WTC11 (cell line): ENCODE measurements at regions not wholly inside any gene's neighbourhood (a gene's known extent, or its start where the extent isn't known, plus 50 kb on each side); places are given as distances from the start of the nearest gene placed in this dataset.

Experiments used
- ATAC-seq: fragments of 200-7000 bp; cut with Tn5 transposase; 2 replicates; pipeline ENCODE4 v1.10.0; 2021; ENCODE audit warnings: mild to moderate bottlenecking, moderate library complexity
- CTCF ChIA-PET: fragments of 300-600 bp; sonication (Branson Sonifier 250); formaldehyde crosslinking; loops from one replicate; lab custom pipeline; 2021; ENCODE audit warnings: antibody characterized with exemption; lab: Charles Lee
- POLR2A ChIA-PET: fragments of 350-600 bp; sonication (Branson Sonifier 250); formaldehyde crosslinking; loops from one replicate; lab custom pipeline; 2021; ENCODE audit warnings: antibody characterized with exemption; lab: Charles Lee
- DNase-seq: peaks from one replicate; pipeline ENCODE4 v3.0.0; 2021; ENCODE audit warnings: low spot score
- H3K27ac Mint-ChIP-seq: 2 replicates; pipeline ENCODE4 v1.8.0; 2021; ENCODE audit warnings: mixed read lengths
- H3K27me3 Mint-ChIP-seq: 2 replicates; pipeline ENCODE4 v1.8.0; 2021; ENCODE audit warnings: low read depth, mild to moderate bottlenecking, moderate library complexity, mixed read lengths
- H3K36me3 Mint-ChIP-seq: 2 replicates; pipeline ENCODE4 v1.8.0; 2021; ENCODE audit warnings: mixed read lengths
- H3K4me1 Mint-ChIP-seq: 2 replicates; pipeline ENCODE4 v1.8.0; 2022; ENCODE audit warnings: mixed read lengths
- H3K4me3 Mint-ChIP-seq: 2 replicates; pipeline ENCODE4 v1.8.0; 2021; ENCODE audit warnings: mild to moderate bottlenecking, moderate library complexity, mixed read lengths
- H3K9me3 Mint-ChIP-seq: 2 replicates; pipeline ENCODE4 v1.8.0; 2021; ENCODE audit warnings: mixed read lengths
- AR ChIP-seq: fragments of 250-450 bp; sonication (Bioruptor Pico); IDR thresholded peaks from 2 replicates; pipeline ENCODE4 v1.9.0; 2021; ENCODE audit warnings: mild to moderate bottlenecking
- ARID4B ChIP-seq: sonication (generic); formaldehyde crosslinking; IDR thresholded peaks from 2 replicates; pipeline ENCODE4 v1.8.0; 2023; ENCODE audit warnings: missing genetic modification reagents, mild to moderate bottlenecking, borderline replicate concordance
- ATF6 ChIP-seq: sonication (generic); formaldehyde crosslinking; IDR thresholded peaks from 2 replicates; pipeline ENCODE4 v1.8.1; 2023; ENCODE audit warnings: mild to moderate bottlenecking, missing genetic modification reagents
- IRF1 ChIP-seq: sonication (generic); formaldehyde crosslinking; IDR thresholded peaks from 2 replicates; pipeline ENCODE4 v1.8.0; 2023; ENCODE audit warnings: missing genetic modification reagents
- IRF2 ChIP-seq: sonication (generic); formaldehyde crosslinking; IDR thresholded peaks from 2 replicates; pipeline ENCODE4 v1.8.0; 2022; ENCODE audit warnings: low read depth, missing genetic modification reagents, borderline replicate concordance
- NR3C1 ChIP-seq: sonication (generic); formaldehyde crosslinking; conservative IDR thresholded peaks from 2 replicates; pipeline ENCODE4 v1.8.1; 2023; ENCODE audit warnings: low read depth, mild to moderate bottlenecking, missing genetic modification reagents
- PREB ChIP-seq: sonication (generic); formaldehyde crosslinking; IDR thresholded peaks from 2 replicates; pipeline ENCODE4 v1.8.1; 2022; ENCODE audit warnings: mild to moderate bottlenecking, missing genetic modification reagents, moderate library complexity, borderline replicate concordance
- SOX15 ChIP-seq: fragments of 250-450 bp; sonication (Bioruptor Pico); IDR thresholded peaks from 2 replicates; pipeline ENCODE4 v1.9.0; 2021; ENCODE audit warnings: mild to moderate bottlenecking
- ZBTB43 ChIP-seq: sonication (generic); formaldehyde crosslinking; IDR thresholded peaks from 2 replicates; pipeline ENCODE4 v1.8.1; 2023; ENCODE audit warnings: mild to moderate bottlenecking, missing genetic modification reagents
- ZNF512 ChIP-seq: sonication (generic); formaldehyde crosslinking; IDR thresholded peaks from 2 replicates; pipeline ENCODE4 v1.8.1; 2022; ENCODE audit warnings: missing genetic modification reagents, borderline replicate concordance
- ZNF671 ChIP-seq: fragments of 250-450 bp; sonication (Bioruptor Pico); IDR thresholded peaks from 2 replicates; pipeline ENCODE4 v1.8.0; 2021; ENCODE audit warnings: mild to moderate bottlenecking

GRCh38 chr6:47375426-47375825 lies 65.7 kb upstream of the TNFRSF21 start (continued):
- TF ChIP-seq AR (CRISPR knock-in tag) = no peak
- no peak for TF ChIP-seq NR3C1 (CRISPR knock-in tag)

- Mint-ChIP-seq H3K9me3 (no peaks in the 10 kb centered on the region), H3K27ac (no peak overlapping the region)
- POLR2A ChIA-PET = no interaction called here
Measured at GRCh38 chr6:47376930-47377329, 67.2 kb upstream of the TNFRSF21 start.

More at GRCh38 chr6:47376930-47377329, 67.2 kb upstream of the TNFRSF21 start:
- ATAC-seq (no peak; the same call in 1 of the 2 replicates), DNase-seq (no peak)
- H3K27me3 Mint-ChIP-seq = no peaks in the 10 kb centered on the region
- H3K36me3 Mint-ChIP-seq = no peaks in the 10 kb centered on the region
- no peak for TF ChIP-seq SOX15 (CRISPR knock-in tag)
- no peak for TF ChIP-seq PREB (CRISPR knock-in tag)
- TF ChIP-seq ATF6 (CRISPR knock-in tag) = no peak
- TF ChIP-seq ARID4B = no peak
- TF ChIP-seq ZBTB43 = no peak
- no peak for TF ChIP-seq ZNF512 (CRISPR knock-in tag)
- no peak for TF ChIP-seq IRF2 (CRISPR knock-in tag)
- TF ChIP-seq ZNF671 = no peak
- TF ChIP-seq IRF1 = no peak
- H3K4me1 Mint-ChIP-seq = peaks cover 6% of the 10 kb centered on the region
- no peak overlapping the region for H3K4me3 Mint-ChIP-seq
- CTCF ChIA-PET = interaction anchor here (0.5 kb wide), 1 partner anchor 32 kb away, joined by 3 read pairs; no protein-coding TSS in a partner anchor
